ENCODE measurements at regions not wholly inside any gene's neighbourhood (a gene's known extent, or its start where the extent isn't known, plus 50 kb on each side); places are given as distances from the start of the nearest gene placed in this dataset.

DNA sequence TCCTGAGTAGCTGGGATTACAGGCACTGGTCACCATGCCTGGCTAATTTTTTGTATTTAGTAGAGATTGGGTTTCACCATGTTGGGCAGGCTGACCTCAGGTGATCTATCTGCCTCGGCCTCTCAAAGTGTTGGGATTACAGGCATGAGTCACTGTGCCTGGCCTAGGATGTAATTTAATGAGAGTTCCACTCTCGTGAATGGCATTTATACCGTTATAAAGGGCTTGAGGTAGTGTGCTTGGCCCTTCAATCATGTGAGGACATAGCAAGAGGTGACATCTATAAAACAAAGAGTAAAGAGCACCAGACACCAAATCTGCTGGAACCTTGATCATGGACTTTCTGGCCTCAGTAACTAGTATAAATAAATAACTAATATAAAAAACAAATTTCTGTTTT, 93.5 kb upstream of the PPP1R9A start:
- WGBS (ENCODE audit: insufficient coverage, insufficient replicate concordance, low lambda C conversion rate, missing lambda C conversion rate) = 2% methylated on average over 3 of the region's 3 CpGs
- ATAC-seq = no peak

More for the DNA sequence above, 93.5 kb upstream of the PPP1R9A start:
- CTCF ChIA-PET = no interaction called here
- Histone ChIP-seq H3K79me2 (ENCODE audit: control insufficient read depth, insufficient read depth, low read length) (no peaks in the 10 kb centered on the region), H3K36me3 (ENCODE audit: control insufficient read depth in 2 of 2, insufficient read depth in 2 of 2, low read length in 1 of 2) (no peaks in the 10 kb centered on the region), H3K4me3 (no peak overlapping the region), H2AFZ (ENCODE audit: control insufficient read depth, low read depth, low read length) (no peak overlapping the region), H3K4me2 (ENCODE audit: control insufficient read depth, insufficient read depth) (no peak overlapping the region), H3K9ac (ENCODE audit: control insufficient read depth, insufficient read depth, low read length) (no peak overlapping the region), H3K9me3 (replicated peaks; ENCODE audit: control insufficient read depth, insufficient read depth, low read length) (no peaks in the 10 kb centered on the region), H4K20me1 (ENCODE audit: control insufficient read depth, insufficient read depth) (no peaks in the 10 kb centered on the region), H3K27ac (ENCODE audit: control insufficient read depth, insufficient read depth) (no peak overlapping the region), H3K4me1 (ENCODE audit: control insufficient read depth, insufficient read depth, low read length) (no peaks in the 10 kb centered on the region), H3K27me3 (replicated peaks in 1 of 2; ENCODE audit: control insufficient read depth in 2 of 2, insufficient read depth in 2 of 2, low read length in 1 of 2) (no peaks in the 10 kb centered on the region)
- FAIRE-seq (no peak), DNase-seq (ENCODE audit: low read depth, low spot score) (no peak)
- in situ Hi-C loops (cut with MboI) = no loop called here
- intact Hi-C loops (cut with micrococcal nuclease; ENCODE audit: unreplicated experiment) = no loop called here
- no TSS peak for BruUV-seq (replicated peaks)
- SMC1A ChIA-PET (ENCODE audit: uncharacterized antibody, unreplicated experiment) = no interaction called here
- TF ChIP-seq MTA2 (IDR thresholded peaks at IDR 0.05; ENCODE audit: low read depth) (no peak), SMC3 (IDR thresholded peaks at IDR 0.05; ENCODE audit: borderline replicate concordance, low read length) (no peak), SP1 (IDR thresholded peaks at IDR 0.05; ENCODE audit: low read depth, low read length) (no peak), HCFC1 (IDR thresholded peaks at IDR 0.05; ENCODE audit: low read length) (no peak), EZH2 (IDR thresholded peaks at IDR 0.05; ENCODE audit: borderline replicate concordance, control insufficient read depth, low read depth, low read length) (no peak), TCF12 (IDR thresholded peaks at IDR 0.05; ENCODE audit: low read depth, low read length) (no peak), NBN (IDR thresholded peaks at IDR 0.05) (no peak), EED (IDR thresholded peaks at IDR 0.05; ENCODE audit: low read depth) (no peak), CBFB (IDR thresholded peaks at IDR 0.05; ENCODE audit: low read depth) (no peak), RELA (IDR thresholded peaks at IDR 0.05; ENCODE audit: borderline replicate concordance, partially characterized antibody) (no peak), TARDBP (IDR thresholded peaks at IDR 0.05; ENCODE audit: borderline replicate concordance) (no peak), RFX5 (IDR thresholded peaks at IDR 0.05; ENCODE audit: low read depth, low read length) (no peak), BRCA1 (IDR thresholded peaks at IDR 0.05; ENCODE audit: low read depth, low read length) (no peak), ETV6 (conservative IDR thresholded peaks at IDR 0.05 in 1 of 2, IDR thresholded peaks at IDR 0.05 in 1 of 2; ENCODE audit: borderline replicate concordance in 1 of 2, low read depth in 1 of 2) (no peak)
- TF ChIP-seq, protein P1, sequence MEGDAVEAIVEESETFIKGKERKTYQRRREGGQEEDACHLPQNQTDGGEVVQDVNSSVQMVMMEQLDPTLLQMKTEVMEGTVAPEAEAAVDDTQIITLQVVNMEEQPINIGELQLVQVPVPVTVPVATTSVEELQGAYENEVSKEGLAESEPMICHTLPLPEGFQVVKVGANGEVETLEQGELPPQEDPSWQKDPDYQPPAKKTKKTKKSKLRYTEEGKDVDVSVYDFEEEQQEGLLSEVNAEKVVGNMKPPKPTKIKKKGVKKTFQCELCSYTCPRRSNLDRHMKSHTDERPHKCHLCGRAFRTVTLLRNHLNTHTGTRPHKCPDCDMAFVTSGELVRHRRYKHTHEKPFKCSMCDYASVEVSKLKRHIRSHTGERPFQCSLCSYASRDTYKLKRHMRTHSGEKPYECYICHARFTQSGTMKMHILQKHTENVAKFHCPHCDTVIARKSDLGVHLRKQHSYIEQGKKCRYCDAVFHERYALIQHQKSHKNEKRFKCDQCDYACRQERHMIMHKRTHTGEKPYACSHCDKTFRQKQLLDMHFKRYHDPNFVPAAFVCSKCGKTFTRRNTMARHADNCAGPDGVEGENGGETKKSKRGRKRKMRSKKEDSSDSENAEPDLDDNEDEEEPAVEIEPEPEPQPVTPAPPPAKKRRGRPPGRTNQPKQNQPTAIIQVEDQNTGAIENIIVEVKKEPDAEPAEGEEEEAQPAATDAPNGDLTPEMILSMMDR (IDR thresholded peaks at IDR 0.05 in 2 of 3, conservative IDR thresholded peaks at IDR 0.05 in 1 of 3; ENCODE audit: control insufficient read depth in 2 of 3, extremely low read depth in 1 of 3, insufficient read depth in 1 of 3, low read depth in 3 of 3, low read length in 3 of 3) = no peak
- TF ChIP-seq, protein P2, sequence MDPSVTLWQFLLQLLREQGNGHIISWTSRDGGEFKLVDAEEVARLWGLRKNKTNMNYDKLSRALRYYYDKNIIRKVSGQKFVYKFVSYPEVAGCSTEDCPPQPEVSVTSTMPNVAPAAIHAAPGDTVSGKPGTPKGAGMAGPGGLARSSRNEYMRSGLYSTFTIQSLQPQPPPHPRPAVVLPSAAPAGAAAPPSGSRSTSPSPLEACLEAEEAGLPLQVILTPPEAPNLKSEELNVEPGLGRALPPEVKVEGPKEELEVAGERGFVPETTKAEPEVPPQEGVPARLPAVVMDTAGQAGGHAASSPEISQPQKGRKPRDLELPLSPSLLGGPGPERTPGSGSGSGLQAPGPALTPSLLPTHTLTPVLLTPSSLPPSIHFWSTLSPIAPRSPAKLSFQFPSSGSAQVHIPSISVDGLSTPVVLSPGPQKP (IDR thresholded peaks at IDR 0.05; ENCODE audit: low read depth, low read length) = no peak
- RAD21 ChIA-PET (ENCODE audit: unreplicated experiment) = no interaction called here
- POLR2A ChIA-PET = no interaction called here

All from GM12878 (cell line).